ENCODE measurements at regions not wholly inside any gene's neighbourhood (a gene's known extent, or its start where the extent isn't known, plus 50 kb on each side); places are given as distances from the start of the nearest gene placed in this dataset.

GRCh38 chr5:174303437-174304045, 258.0 kb downstream of the NSG2 start:
- H2AK5ac ChIP-seq (ENCODE audit: low read depth, low read length), result no peak overlapping the region
- TF ChIP-seq CTBP2 (IDR thresholded peaks at IDR 0.05; ENCODE audit: borderline replicate concordance, insufficient read depth, insufficient read length, low read length) (no peak), TAF1 (IDR thresholded peaks at IDR 0.05; ENCODE audit: low read depth, low read length) (no peak), BRCA1 (IDR thresholded peaks at IDR 0.05; ENCODE audit: low read depth, low read length) (no peak), CREB1 (IDR thresholded peaks at IDR 0.05) (no peak), EZH2 (IDR thresholded peaks at IDR 0.05; ENCODE audit: low read depth, low read length, severe bottlenecking) (no peak), SUZ12 (IDR thresholded peaks at IDR 0.05; ENCODE audit: low read length) (no peak), USF2 (IDR thresholded peaks at IDR 0.05; ENCODE audit: low read length) (no peak), HDAC2 (IDR thresholded peaks at IDR 0.05; ENCODE audit: borderline replicate concordance in 1 of 2, low read depth in 2 of 2, low read length in 2 of 2) (no peak)
- TF ChIP-seq, protein P1, sequence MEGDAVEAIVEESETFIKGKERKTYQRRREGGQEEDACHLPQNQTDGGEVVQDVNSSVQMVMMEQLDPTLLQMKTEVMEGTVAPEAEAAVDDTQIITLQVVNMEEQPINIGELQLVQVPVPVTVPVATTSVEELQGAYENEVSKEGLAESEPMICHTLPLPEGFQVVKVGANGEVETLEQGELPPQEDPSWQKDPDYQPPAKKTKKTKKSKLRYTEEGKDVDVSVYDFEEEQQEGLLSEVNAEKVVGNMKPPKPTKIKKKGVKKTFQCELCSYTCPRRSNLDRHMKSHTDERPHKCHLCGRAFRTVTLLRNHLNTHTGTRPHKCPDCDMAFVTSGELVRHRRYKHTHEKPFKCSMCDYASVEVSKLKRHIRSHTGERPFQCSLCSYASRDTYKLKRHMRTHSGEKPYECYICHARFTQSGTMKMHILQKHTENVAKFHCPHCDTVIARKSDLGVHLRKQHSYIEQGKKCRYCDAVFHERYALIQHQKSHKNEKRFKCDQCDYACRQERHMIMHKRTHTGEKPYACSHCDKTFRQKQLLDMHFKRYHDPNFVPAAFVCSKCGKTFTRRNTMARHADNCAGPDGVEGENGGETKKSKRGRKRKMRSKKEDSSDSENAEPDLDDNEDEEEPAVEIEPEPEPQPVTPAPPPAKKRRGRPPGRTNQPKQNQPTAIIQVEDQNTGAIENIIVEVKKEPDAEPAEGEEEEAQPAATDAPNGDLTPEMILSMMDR (IDR thresholded peaks at IDR 0.05; ENCODE audit: control extremely low read depth in 1 of 3, insufficient read depth in 1 of 3, low read depth in 1 of 3, low read length in 3 of 3), result no peak

More at GRCh38 chr5:174303437-174304045, 258.0 kb downstream of the NSG2 start:
- H3K9me3 ChIP-seq (ENCODE audit: insufficient read depth in 2 of 2, low read depth in 1 of 2, low read length in 1 of 2), result no peaks in the 10 kb centered on the region
- H2BK5ac ChIP-seq (ENCODE audit: low read depth, low read length), result no peak overlapping the region
- no peak overlapping the region for H3K23ac ChIP-seq (ENCODE audit: insufficient read length)
- no peak overlapping the region for H3K4me3 ChIP-seq (ENCODE audit: extremely low read depth in 1 of 4, insufficient read depth in 2 of 4, low read depth in 3 of 4, low read length in 4 of 4)
- no peaks in the 10 kb centered on the region for H3K79me1 ChIP-seq (ENCODE audit: low read depth, low read length)
- H2AFZ ChIP-seq (ENCODE audit: low read length), result no peak overlapping the region; the same call in 1 of the 2 replicates
- H2BK15ac ChIP-seq (ENCODE audit: low read length), result no peak overlapping the region
- H4K20me1 ChIP-seq (replicated peaks in 1 of 2; ENCODE audit: control insufficient read depth in 1 of 2, insufficient read depth in 2 of 2, low read length in 2 of 2), result no peaks in the 10 kb centered on the region
- peaks cover 2 to 12% (median 8%) of the 10 kb centered on the region in 4 experiments; a peak in 5 of 7 replicates for H3K4me1 ChIP-seq (replicated peaks in 1 of 4; ENCODE audit: control insufficient read depth in 3 of 4, insufficient read depth in 4 of 4, low read length in 3 of 4)
- H3K18ac ChIP-seq (ENCODE audit: extremely low read depth, low read length), result peak overlapping the region; percentile 48; the same call in 1 of the 2 replicates
- H3K56ac ChIP-seq (replicated peaks; ENCODE audit: insufficient read length, low read depth, low read length), result no peak overlapping the region
- H4K5ac ChIP-seq (ENCODE audit: insufficient read length, low read depth, low read length), result no peak overlapping the region
- no peaks in the 10 kb centered on the region for H3K36me3 ChIP-seq (ENCODE audit: control insufficient read depth in 2 of 4, insufficient read depth in 4 of 4, low read length in 3 of 4)
- CTCF ChIA-PET (ENCODE audit: partially characterized antibody), result interaction anchor here (0.7 to 13.2 kb wide), 8 partner anchors 8 to 256 kb away, joined by 3 to 174 read pairs (median 3); partner anchors contain the start of gene NSG2
- no peak overlapping the region for H3K4ac ChIP-seq (replicated peaks; ENCODE audit: insufficient read length, low read depth, low read length)
- POLR2A ChIA-PET (ENCODE audit: partially characterized antibody), result no interaction called here
- no peaks in the 10 kb centered on the region for H3K23me2 ChIP-seq (ENCODE audit: low read depth, low read length)
- no peaks in the 10 kb centered on the region for H3K79me2 ChIP-seq (ENCODE audit: control insufficient read depth in 1 of 2, insufficient read depth in 2 of 2, low read length in 2 of 2)
- H3K27me3 ChIP-seq (replicated peaks in 1 of 4; ENCODE audit: control insufficient read depth in 3 of 4, extremely low read depth in 1 of 4, insufficient read depth in 3 of 4, low read length in 3 of 4), result peaks cover 0 to 3% (median 1%) of the 10 kb centered on the region in 4 experiments; a peak in 1 of 7 replicates
- no peak overlapping the region for H2BK120ac ChIP-seq (replicated peaks; ENCODE audit: low read depth, low read length)
- H2BK20ac ChIP-seq (ENCODE audit: low read length), result 0 out of 2 replicates have a peak overlapping the region, but pooled peaks have one; percentile 32
- no peak overlapping the region for H2BK12ac ChIP-seq (ENCODE audit: low read depth, low read length)
- no peak overlapping the region for H3K9ac ChIP-seq (replicated peaks in 1 of 4; ENCODE audit: extremely low read depth in 1 of 4, low read depth in 3 of 4, low read length in 3 of 4)
- WGBS, 2 experiments (ENCODE audit: extremely low coverage in 1 of 2, insufficient coverage in 1 of 2, insufficient read length in 1 of 2, insufficient replicate concordance in 2 of 2, low coverage in 1 of 2, low lambda C conversion rate in 2 of 2, missing lambda C conversion rate in 1 of 2), result 80% methylated on average over 10 of the region's 10 CpGs; no CpG with 5 or more reads in 1 of the 2 experiments
- H3K14ac ChIP-seq (ENCODE audit: insufficient read length), result no peak overlapping the region
- H4K91ac ChIP-seq (replicated peaks; ENCODE audit: insufficient read length, low read length), result peak overlapping the region; percentile 34
- FAIRE-seq (no peak), DNase-seq (ENCODE audit: low read depth in 1 of 2, low spot score in 2 of 2) (no peak)
- H3K27ac ChIP-seq (ENCODE audit: low read depth, low read length), result no peak overlapping the region
- 0 out of 2 replicates have a peak overlapping the region, but pooled peaks have one; percentile 0 for H4K8ac ChIP-seq (ENCODE audit: extremely low read depth, insufficient read depth, low read length)
- no peak overlapping the region for H3K4me2 ChIP-seq (ENCODE audit: insufficient read depth in 1 of 2, low read depth in 2 of 2, low read length in 2 of 2)
